ENCODE measurements at regions not wholly inside any gene's neighbourhood (a gene's known extent, or its start where the extent isn't known, plus 50 kb on each side); places are given as distances from the start of the nearest gene placed in this dataset.

DNA sequence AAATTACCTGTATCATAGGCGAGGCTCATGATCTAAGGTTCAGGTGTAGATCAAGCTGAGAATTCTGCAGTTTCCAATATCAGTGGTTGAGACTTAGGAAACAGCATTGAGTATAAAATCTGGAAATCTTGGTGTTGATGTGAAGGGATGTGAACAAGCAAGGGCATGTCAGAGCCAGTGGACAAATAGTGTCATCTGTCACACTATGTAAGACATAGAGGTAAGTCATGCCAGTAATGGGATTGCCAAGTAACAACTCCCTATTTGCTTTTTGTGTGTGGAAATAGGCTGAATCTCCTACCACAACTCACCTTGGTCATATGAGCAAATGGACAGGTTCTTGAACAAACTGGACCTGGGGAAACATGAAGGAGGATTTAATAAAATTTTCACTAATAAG, 334.5 kb upstream of the EMCN start:
- no peak for DNase-seq
- H3K27ac Mint-ChIP-seq (ENCODE audit: unreplicated experiment), result no peak overlapping the region
- no peak overlapping the region for H3K4me3 Mint-ChIP-seq (ENCODE audit: unreplicated experiment)
- H3K27me3 Mint-ChIP-seq (ENCODE audit: unreplicated experiment), result no peaks in the 10 kb centered on the region
- peaks cover 4% of the 10 kb centered on the region for H3K4me1 Mint-ChIP-seq (ENCODE audit: low read depth, unreplicated experiment)
- peaks cover 3% of the 10 kb centered on the region for H3K9me3 Mint-ChIP-seq (ENCODE audit: unreplicated experiment)
- no peaks in the 10 kb centered on the region for H3K36me3 Mint-ChIP-seq (ENCODE audit: unreplicated experiment)
- TF ChIP-seq, protein P1, sequence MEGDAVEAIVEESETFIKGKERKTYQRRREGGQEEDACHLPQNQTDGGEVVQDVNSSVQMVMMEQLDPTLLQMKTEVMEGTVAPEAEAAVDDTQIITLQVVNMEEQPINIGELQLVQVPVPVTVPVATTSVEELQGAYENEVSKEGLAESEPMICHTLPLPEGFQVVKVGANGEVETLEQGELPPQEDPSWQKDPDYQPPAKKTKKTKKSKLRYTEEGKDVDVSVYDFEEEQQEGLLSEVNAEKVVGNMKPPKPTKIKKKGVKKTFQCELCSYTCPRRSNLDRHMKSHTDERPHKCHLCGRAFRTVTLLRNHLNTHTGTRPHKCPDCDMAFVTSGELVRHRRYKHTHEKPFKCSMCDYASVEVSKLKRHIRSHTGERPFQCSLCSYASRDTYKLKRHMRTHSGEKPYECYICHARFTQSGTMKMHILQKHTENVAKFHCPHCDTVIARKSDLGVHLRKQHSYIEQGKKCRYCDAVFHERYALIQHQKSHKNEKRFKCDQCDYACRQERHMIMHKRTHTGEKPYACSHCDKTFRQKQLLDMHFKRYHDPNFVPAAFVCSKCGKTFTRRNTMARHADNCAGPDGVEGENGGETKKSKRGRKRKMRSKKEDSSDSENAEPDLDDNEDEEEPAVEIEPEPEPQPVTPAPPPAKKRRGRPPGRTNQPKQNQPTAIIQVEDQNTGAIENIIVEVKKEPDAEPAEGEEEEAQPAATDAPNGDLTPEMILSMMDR (IDR thresholded peaks at IDR 0.05; ENCODE audit: partially characterized antibody, unreplicated experiment), result no peak

DNA sequence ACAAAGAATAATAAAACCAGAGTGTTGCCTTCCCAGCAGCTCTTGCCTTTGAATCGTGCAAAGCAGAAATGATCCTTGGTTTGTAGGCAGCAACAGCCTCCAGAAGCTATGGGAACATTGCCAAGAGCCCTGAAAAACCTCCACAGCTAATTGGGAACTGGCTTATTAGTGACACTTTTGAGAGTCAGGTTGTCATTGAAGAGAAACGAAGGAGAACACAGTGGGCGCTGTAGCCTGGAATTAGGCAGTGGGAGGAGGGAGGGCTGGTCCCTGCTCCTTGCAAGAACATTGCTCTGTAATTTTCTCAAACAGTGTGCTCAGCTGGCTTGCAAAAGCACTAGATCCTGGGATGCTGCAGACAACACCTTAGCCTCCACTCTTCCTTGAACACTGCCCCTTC, 331.5 kb upstream of the EMCN start:
- Mint-ChIP-seq H3K9me3 (ENCODE audit: unreplicated experiment) (peaks cover 3% of the 10 kb centered on the region), H3K27me3 (ENCODE audit: unreplicated experiment) (no peaks in the 10 kb centered on the region), H3K27ac (ENCODE audit: unreplicated experiment) (no peak overlapping the region), H3K36me3 (ENCODE audit: unreplicated experiment) (no peaks in the 10 kb centered on the region), H3K4me1 (ENCODE audit: low read depth, unreplicated experiment) (peaks cover 16% of the 10 kb centered on the region), H3K4me3 (ENCODE audit: unreplicated experiment) (no peak overlapping the region)
- TF ChIP-seq, protein P1 (IDR thresholded peaks at IDR 0.05; ENCODE audit: partially characterized antibody, unreplicated experiment), result no peak
- no peak for DNase-seq

DNA sequence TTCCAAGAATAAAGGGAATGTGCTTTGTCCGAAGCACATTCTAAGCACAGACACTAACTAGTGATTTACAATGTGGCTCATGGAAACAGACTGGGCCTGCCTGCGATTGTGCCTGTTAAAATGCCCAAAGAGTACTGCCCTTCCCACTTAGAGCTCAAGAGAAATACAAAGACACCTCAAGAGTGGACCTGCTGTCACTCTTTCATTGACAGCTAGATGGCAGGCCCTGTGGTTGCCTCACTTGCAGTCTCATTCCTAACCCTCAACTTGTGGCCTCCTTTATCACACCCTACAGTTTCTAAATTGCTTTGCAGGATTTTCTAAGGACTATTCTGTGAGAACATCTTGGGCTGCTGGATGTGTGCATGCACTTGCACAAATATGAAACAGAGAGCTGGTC, 331.0 kb upstream of the EMCN start:
- DNase-seq, result no peak
- Mint-ChIP-seq H3K4me1 (ENCODE audit: low read depth, unreplicated experiment) (peaks cover 21% of the 10 kb centered on the region), H3K9me3 (ENCODE audit: unreplicated experiment) (peaks cover 3% of the 10 kb centered on the region), H3K27me3 (ENCODE audit: unreplicated experiment) (no peaks in the 10 kb centered on the region), H3K36me3 (ENCODE audit: unreplicated experiment) (no peaks in the 10 kb centered on the region), H3K4me3 (ENCODE audit: unreplicated experiment) (no peak overlapping the region), H3K27ac (ENCODE audit: unreplicated experiment) (no peak overlapping the region)
- TF ChIP-seq, protein P1 (IDR thresholded peaks at IDR 0.05; ENCODE audit: partially characterized antibody, unreplicated experiment), result no peak

DNA sequence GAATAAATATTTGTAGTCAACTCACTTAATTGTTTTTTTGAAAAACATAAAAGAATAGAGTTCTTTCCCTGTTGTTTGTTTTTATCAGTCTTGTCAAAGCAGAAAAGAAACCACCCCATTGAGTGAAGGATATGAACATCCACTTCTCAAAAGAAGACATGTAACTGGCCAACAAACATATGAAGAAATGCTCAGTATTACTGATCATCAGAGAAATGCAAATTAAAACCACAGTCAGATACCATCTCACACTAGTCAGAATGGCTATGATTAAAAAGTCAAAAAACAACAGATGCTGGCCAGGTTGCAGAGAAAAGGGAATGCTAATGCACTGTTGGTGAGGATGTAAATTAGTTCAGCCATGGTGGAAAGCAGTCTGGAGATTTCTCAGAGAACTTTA, 326.1 kb upstream of the EMCN start:
- Mint-ChIP-seq H3K27ac (ENCODE audit: unreplicated experiment) (peak overlapping the region; percentile 7), H3K36me3 (ENCODE audit: unreplicated experiment) (no peaks in the 10 kb centered on the region), H3K27me3 (ENCODE audit: unreplicated experiment) (no peaks in the 10 kb centered on the region), H3K4me3 (ENCODE audit: unreplicated experiment) (no peak overlapping the region), H3K4me1 (ENCODE audit: low read depth, unreplicated experiment) (peaks cover 27% of the 10 kb centered on the region), H3K9me3 (ENCODE audit: unreplicated experiment) (no peaks in the 10 kb centered on the region)
- TF ChIP-seq, protein P1 (IDR thresholded peaks at IDR 0.05; ENCODE audit: partially characterized antibody, unreplicated experiment), result no peak
- no peak for DNase-seq

DNA sequence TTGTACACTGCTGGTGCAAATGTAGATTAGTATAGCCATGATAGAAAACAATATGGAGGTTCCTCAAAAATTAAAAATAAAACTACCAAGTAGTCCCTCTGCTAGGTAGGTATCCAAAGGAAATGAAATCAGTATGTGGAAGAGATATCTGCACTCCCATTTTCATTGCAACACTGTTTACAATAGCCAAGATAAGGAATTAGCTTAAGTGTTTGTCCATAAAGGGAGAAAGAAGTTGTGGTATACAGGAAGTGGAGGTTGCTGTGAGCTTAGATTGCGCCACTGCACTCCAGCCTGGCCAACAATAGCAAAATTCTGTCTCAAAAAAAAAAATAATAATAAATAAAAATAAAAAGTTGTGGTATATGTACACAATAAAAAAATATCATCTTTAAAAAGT, 325.0 kb upstream of the EMCN start:
- TF ChIP-seq, protein P1 (IDR thresholded peaks at IDR 0.05; ENCODE audit: partially characterized antibody, unreplicated experiment), result no peak
- H3K36me3 Mint-ChIP-seq (ENCODE audit: unreplicated experiment), result no peaks in the 10 kb centered on the region
- H3K9me3 Mint-ChIP-seq (ENCODE audit: unreplicated experiment), result peaks cover 2% of the 10 kb centered on the region

More for the DNA sequence above, 325.0 kb upstream of the EMCN start:
- DNase-seq, result no peak
- Mint-ChIP-seq H3K4me1 (ENCODE audit: low read depth, unreplicated experiment) (peaks cover 34% of the 10 kb centered on the region), H3K27me3 (ENCODE audit: unreplicated experiment) (no peaks in the 10 kb centered on the region), H3K4me3 (ENCODE audit: unreplicated experiment) (no peak overlapping the region), H3K27ac (ENCODE audit: unreplicated experiment) (no peak overlapping the region)

Measured in glutamatergic neuron (in vitro differentiated cells).